ENCODE measurements at regions not wholly inside any gene's neighbourhood (a gene's known extent, or its start where the extent isn't known, plus 50 kb on each side); places are given as distances from the start of the nearest gene placed in this dataset.

DNA sequence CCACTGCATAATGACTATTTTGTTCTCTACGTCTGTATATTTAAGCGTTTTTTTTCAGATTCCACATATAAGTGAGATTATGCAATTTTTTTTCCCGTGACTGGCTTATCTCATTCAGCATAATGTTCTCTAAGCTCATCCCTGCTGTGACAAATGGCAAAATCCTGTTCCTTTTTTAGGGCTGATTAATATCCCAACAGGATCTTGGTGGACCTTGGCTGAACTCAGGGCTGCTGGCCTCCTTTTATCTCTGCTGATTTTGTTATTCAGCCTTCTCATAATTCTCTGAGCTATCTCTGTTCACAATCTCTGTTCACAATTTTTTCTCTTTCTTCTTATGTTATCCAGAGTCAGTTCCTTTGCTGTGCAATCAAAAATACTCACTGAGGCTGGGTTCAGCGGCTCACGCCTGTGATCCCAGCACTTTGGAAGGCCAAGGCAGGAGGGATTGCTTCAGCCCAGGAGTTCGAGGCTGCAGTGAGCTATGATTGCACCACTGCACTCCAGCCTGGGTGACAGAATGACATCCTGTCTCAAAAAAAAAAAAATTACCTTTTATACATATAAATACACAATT lies 1035.9 kb upstream of the AUTS2 start:
- FAIRE-seq = no peak
- Histone ChIP-seq H3K36me3 (ENCODE audit: control insufficient read depth in 2 of 4, insufficient read depth in 4 of 4, low read length in 3 of 4) (no peaks in the 10 kb centered on the region), H3K18ac (ENCODE audit: extremely low read depth, low read length) (no peak overlapping the region), H2BK15ac (ENCODE audit: low read length) (no peak overlapping the region), H3K27ac (ENCODE audit: low read depth, low read length) (no peak overlapping the region), H3K56ac (replicated peaks; ENCODE audit: insufficient read length, low read depth, low read length) (no peak overlapping the region), H3K27me3 (replicated peaks in 1 of 4; ENCODE audit: control insufficient read depth in 3 of 4, extremely low read depth in 1 of 4, insufficient read depth in 3 of 4, low read length in 3 of 4) (no peaks in the 10 kb centered on the region), H3K79me2 (ENCODE audit: control insufficient read depth in 1 of 2, insufficient read depth in 2 of 2, low read length in 2 of 2) (no peaks in the 10 kb centered on the region), H4K8ac (ENCODE audit: extremely low read depth, insufficient read depth, low read length) (no peak overlapping the region), H2AK5ac (ENCODE audit: low read depth, low read length) (no peak overlapping the region), H3K79me1 (ENCODE audit: low read depth, low read length) (no peaks in the 10 kb centered on the region), H2AFZ (ENCODE audit: low read length) (no peak overlapping the region), H3K4me1 (replicated peaks in 1 of 4; ENCODE audit: control insufficient read depth in 3 of 4, insufficient read depth in 4 of 4, low read length in 3 of 4) (no peaks in the 10 kb centered on the region), H3K9me3 (ENCODE audit: insufficient read depth in 2 of 2, low read depth in 1 of 2, low read length in 1 of 2) (no peaks in the 10 kb centered on the region), H4K5ac (ENCODE audit: insufficient read length, low read depth, low read length) (no peak overlapping the region), H4K91ac (replicated peaks; ENCODE audit: insufficient read length, low read length) (no peak overlapping the region), H3K4me3 (ENCODE audit: extremely low read depth in 1 of 4, insufficient read depth in 2 of 4, low read depth in 3 of 4, low read length in 4 of 4) (no peak overlapping the region), H3K9ac (replicated peaks in 1 of 4; ENCODE audit: extremely low read depth in 1 of 4, low read depth in 3 of 4, low read length in 3 of 4) (no peak overlapping the region), H3K4me2 (ENCODE audit: insufficient read depth in 1 of 2, low read depth in 2 of 2, low read length in 2 of 2) (no peak overlapping the region), H3K4ac (replicated peaks; ENCODE audit: insufficient read length, low read depth, low read length) (no peak overlapping the region), H2BK12ac (ENCODE audit: low read depth, low read length) (no peak overlapping the region), H2BK20ac (ENCODE audit: low read length) (no peak overlapping the region), H3K23me2 (ENCODE audit: low read depth, low read length) (peaks cover 1% of the 10 kb centered on the region; the same call in 1 of the 2 replicates), H4K20me1 (replicated peaks in 1 of 2; ENCODE audit: control insufficient read depth in 1 of 2, insufficient read depth in 2 of 2, low read length in 2 of 2) (no peaks in the 10 kb centered on the region), H2BK120ac (replicated peaks; ENCODE audit: low read depth, low read length) (no peak overlapping the region), H2BK5ac (ENCODE audit: low read depth, low read length) (no peak overlapping the region), H3K14ac (ENCODE audit: insufficient read length) (no peak overlapping the region), H3K23ac (ENCODE audit: insufficient read length) (no peak overlapping the region)
- POLR2A ChIA-PET (ENCODE audit: partially characterized antibody) = no interaction called here
- DNase-seq (ENCODE audit: low read depth in 1 of 2, low spot score in 2 of 2) = no peak
- CTCF ChIA-PET (ENCODE audit: partially characterized antibody) = interaction anchor here (0.7 to 1.3 kb wide), 3 partner anchors 20 to 937 kb away, joined by 3 to 5 read pairs (median 3); no protein-coding TSS in a partner anchor
- 90% methylated on average over 6 of the region's 6 CpGs; no CpG with 5 or more reads in 1 of the 2 experiments for WGBS, 2 experiments (ENCODE audit: extremely low coverage in 1 of 2, insufficient coverage in 1 of 2, insufficient read length in 1 of 2, insufficient replicate concordance in 2 of 2, low coverage in 1 of 2, low lambda C conversion rate in 2 of 2, missing lambda C conversion rate in 1 of 2)
- no peak for TF ChIP-seq BCL11A (IDR thresholded peaks at IDR 0.05; ENCODE audit: low read depth in 2 of 2, low read length in 2 of 2)
- no peak for TF ChIP-seq SUZ12 (IDR thresholded peaks at IDR 0.05; ENCODE audit: low read length)
- no peak for TF ChIP-seq MAFK (IDR thresholded peaks at IDR 0.05; ENCODE audit: low read depth, low read length)
- no peak for TF ChIP-seq RBBP5 (IDR thresholded peaks at IDR 0.05; ENCODE audit: borderline replicate concordance, low read depth, low read length)
- no peak for TF ChIP-seq POU5F1 (IDR thresholded peaks at IDR 0.05; ENCODE audit: low read depth, low read length)
- TF ChIP-seq KDM5A (IDR thresholded peaks at IDR 0.05; ENCODE audit: low read length) = no peak
- TF ChIP-seq POLR2A (IDR thresholded peaks at IDR 0.05; ENCODE audit: control extremely low read depth in 1 of 2, low read depth in 2 of 2, low read length in 2 of 2) = no peak
- TF ChIP-seq CHD2 (IDR thresholded peaks at IDR 0.05; ENCODE audit: low read length) = no peak
- TF ChIP-seq, protein P1, sequence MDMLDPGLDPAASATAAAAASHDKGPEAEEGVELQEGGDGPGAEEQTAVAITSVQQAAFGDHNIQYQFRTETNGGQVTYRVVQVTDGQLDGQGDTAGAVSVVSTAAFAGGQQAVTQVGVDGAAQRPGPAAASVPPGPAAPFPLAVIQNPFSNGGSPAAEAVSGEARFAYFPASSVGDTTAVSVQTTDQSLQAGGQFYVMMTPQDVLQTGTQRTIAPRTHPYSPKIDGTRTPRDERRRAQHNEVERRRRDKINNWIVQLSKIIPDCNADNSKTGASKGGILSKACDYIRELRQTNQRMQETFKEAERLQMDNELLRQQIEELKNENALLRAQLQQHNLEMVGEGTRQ (IDR thresholded peaks at IDR 0.05; ENCODE audit: low read length) = no peak
- TF ChIP-seq CTBP2 (IDR thresholded peaks at IDR 0.05; ENCODE audit: borderline replicate concordance, insufficient read depth, insufficient read length, low read length) = no peak
- TF ChIP-seq NRF1 (IDR thresholded peaks at IDR 0.05; ENCODE audit: low read depth, low read length) = no peak

All from H1 (cell line).